GM21367 (cell line): ENCODE measurements at regions not wholly inside any gene's neighbourhood (a gene's known extent, or its start where the extent isn't known, plus 50 kb on each side); places are given as distances from the start of the nearest gene placed in this dataset.

ENCODE experiments used
- ATAC-seq: cut with Tn5 transposase; IDR thresholded peaks from one replicate; pipeline ENCODE4 v1.9.1; 2021; ENCODE audit not compliant: unreplicated experiment

GRCh38 chr6:2468601-2468955, 223.2 kb upstream of the GMDS start:
- no peak for ATAC-seq

- ATAC-seq, result no peak
Measured at GRCh38 chr6:2467929-2468600, 222.7 kb upstream of the GMDS start.

GRCh38 chr6:2465336-2465735, 219.9 kb upstream of the GMDS start:
- no peak for ATAC-seq

GRCh38 chr6:2464641-2465040, 219.2 kb upstream of the GMDS start:
- no peak for ATAC-seq

GRCh38 chr6:2462831-2463230, 217.4 kb upstream of the GMDS start:
- no peak for ATAC-seq

- ATAC-seq, result no peak
Measured at GRCh38 chr6:2460216-2460745, 214.9 kb upstream of the GMDS start.

GRCh38 chr6:2454180-2454579, 208.8 kb upstream of the GMDS start:
- no peak for ATAC-seq

- ATAC-seq, result no peak
Measured at GRCh38 chr6:2450546-2450945, 205.1 kb upstream of the GMDS start.

- ATAC-seq, result no peak
Measured at GRCh38 chr6:2449572-2449940, 204.2 kb upstream of the GMDS start.

- no peak for ATAC-seq
Measured at GRCh38 chr6:2448826-2449571, 203.6 kb upstream of the GMDS start.

- ATAC-seq, result no peak
Measured at GRCh38 chr6:2447931-2448330, 202.5 kb upstream of the GMDS start.

GRCh38 chr6:2447318-2447920, 202.0 kb upstream of the GMDS start:
- no peak for ATAC-seq

GRCh38 chr6:2441601-2442475, 196.4 kb upstream of the GMDS start:
- no peak for ATAC-seq

- no peak for ATAC-seq
Measured at GRCh38 chr6:2440516-2440915, 195.1 kb upstream of the GMDS start.

GRCh38 chr6:2439632-2440031, 194.2 kb upstream of the GMDS start:
- no peak for ATAC-seq

- no peak for ATAC-seq
Measured at GRCh38 chr6:2439082-2439481, 193.7 kb upstream of the GMDS start.

GRCh38 chr6:2436410-2437154, 191.2 kb upstream of the GMDS start:
- ATAC-seq, result no peak

- ATAC-seq, result no peak
Measured at GRCh38 chr6:2435323-2435722, 189.9 kb upstream of the GMDS start.

GRCh38 chr6:2434912-2435311, 189.5 kb upstream of the GMDS start:
- no peak for ATAC-seq

- ATAC-seq, result no peak
Measured at GRCh38 chr6:2434116-2434515, 188.7 kb upstream of the GMDS start.

GRCh38 chr6:2433711-2434110, 188.3 kb upstream of the GMDS start:
- no peak for ATAC-seq
